ENCODE measurements at regions not wholly inside any gene's neighbourhood (a gene's known extent, or its start where the extent isn't known, plus 50 kb on each side); places are given as distances from the start of the nearest gene placed in this dataset.

DNA sequence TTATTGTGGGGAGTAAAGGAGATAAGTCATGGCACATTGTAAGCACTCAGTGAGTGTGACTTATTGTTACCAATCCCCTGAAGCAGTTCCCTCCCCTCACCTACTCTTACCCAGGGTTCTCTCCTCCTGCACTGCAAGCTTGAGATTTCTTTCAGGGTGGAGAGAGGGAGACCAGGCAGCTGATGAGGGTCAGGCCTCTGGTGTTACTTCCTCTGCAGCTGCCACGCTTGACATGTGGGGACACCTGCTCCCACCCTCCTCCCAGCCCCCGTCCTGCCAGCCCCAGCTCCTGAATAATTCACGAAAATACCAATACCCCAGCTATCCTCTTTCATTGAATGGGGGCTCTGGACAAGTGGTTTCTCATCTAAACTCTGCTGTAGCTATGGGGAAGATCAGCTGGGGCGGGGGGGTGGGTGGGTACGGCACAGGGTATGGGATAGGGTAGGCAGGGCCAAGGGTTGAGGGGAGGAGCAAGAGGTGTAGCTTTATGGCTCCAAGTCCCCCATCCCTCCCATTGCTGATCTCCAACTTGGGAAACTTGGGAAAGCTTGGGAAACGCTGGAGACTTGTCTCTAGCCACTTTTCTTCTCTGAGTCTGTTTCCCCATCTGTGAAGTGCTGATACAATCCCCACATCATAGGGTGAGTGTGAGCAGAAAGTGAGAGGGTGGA is 148.5 kb upstream of the PJA1 start:
- H3K4me1 ChIP-seq, result no peaks in the 10 kb centered on the region
- H3K27me3 ChIP-seq, result no peaks in the 10 kb centered on the region
- H3K27ac ChIP-seq, result no peak overlapping the region
- no peaks in the 10 kb centered on the region for H3K36me3 ChIP-seq
- peak in 1 of 2 donors; percentile 15 for DNase-seq
- ATAC-seq (ENCODE audit: low FRiP score in 2 of 2), result no peak
- WGBS, 2 donors, result 62 to 70% methylated on average over 6 of the region's 6 CpGs
- no peaks in the 10 kb centered on the region for H3K9me3 ChIP-seq
- TF ChIP-seq, protein P1, sequence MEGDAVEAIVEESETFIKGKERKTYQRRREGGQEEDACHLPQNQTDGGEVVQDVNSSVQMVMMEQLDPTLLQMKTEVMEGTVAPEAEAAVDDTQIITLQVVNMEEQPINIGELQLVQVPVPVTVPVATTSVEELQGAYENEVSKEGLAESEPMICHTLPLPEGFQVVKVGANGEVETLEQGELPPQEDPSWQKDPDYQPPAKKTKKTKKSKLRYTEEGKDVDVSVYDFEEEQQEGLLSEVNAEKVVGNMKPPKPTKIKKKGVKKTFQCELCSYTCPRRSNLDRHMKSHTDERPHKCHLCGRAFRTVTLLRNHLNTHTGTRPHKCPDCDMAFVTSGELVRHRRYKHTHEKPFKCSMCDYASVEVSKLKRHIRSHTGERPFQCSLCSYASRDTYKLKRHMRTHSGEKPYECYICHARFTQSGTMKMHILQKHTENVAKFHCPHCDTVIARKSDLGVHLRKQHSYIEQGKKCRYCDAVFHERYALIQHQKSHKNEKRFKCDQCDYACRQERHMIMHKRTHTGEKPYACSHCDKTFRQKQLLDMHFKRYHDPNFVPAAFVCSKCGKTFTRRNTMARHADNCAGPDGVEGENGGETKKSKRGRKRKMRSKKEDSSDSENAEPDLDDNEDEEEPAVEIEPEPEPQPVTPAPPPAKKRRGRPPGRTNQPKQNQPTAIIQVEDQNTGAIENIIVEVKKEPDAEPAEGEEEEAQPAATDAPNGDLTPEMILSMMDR (IDR thresholded peaks at IDR 0.05), result no peak
- TF ChIP-seq POLR2A (IDR thresholded peaks at IDR 0.05) (no peak), EP300 (IDR thresholded peaks at IDR 0.05) (no peak), POLR2AphosphoS5 (IDR thresholded peaks at IDR 0.05) (no peak)
- H3K4me3 ChIP-seq, result no peak overlapping the region

DNA sequence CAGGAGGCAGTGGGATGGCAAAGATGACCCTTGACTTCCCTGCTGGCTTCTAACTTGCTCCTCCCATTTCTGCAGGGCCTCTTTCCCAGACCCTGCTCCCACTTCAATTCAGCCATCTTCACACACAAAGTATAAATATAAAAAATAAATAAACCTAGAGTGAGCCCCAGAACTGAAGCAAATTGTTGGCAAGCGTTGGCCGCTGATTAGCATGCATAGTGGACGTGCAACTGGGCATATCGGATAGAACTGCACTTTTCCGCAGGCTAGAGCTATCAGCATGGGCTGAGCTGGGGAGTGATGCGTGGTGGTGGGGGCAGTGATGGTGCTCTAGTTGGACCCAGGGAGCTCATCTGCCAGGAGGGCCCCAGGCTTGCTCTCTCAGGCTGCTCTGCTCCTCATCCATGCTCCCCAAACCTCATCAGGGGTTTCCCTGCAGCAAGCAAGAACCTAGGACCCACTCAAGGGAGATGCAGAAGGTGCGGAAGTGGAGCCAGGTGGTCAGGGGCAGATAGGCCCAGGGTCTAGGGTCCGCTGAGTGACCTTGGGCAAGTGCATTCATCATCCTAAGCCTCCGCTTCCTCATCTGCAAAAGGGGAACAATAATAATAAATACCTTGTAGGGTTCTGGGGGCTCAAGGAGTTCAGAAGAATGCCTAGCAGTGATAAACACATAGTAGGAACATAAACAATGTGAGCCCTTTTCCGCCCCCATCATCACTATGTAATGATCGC is 146.8 kb upstream of the PJA1 start:
- H3K27ac ChIP-seq, result no peak overlapping the region
- 83 to 84% methylated on average over 7 to 11 of the region's 11 CpGs for WGBS, 2 donors
- H3K4me1 ChIP-seq, result no peaks in the 10 kb centered on the region
- no peak for ATAC-seq (ENCODE audit: low FRiP score in 2 of 2)
- H3K9me3 ChIP-seq, result no peaks in the 10 kb centered on the region
- H3K27me3 ChIP-seq, result peaks cover 0 to 1% (median 0%) of the 10 kb centered on the region in 4 donors
- H3K36me3 ChIP-seq, result no peaks in the 10 kb centered on the region
- H3K4me3 ChIP-seq, result no peak overlapping the region
- peak in 1 of 2 donors; percentile 6 for DNase-seq
- no peak for TF ChIP-seq EP300 (IDR thresholded peaks at IDR 0.05)
- TF ChIP-seq, protein P1 (IDR thresholded peaks at IDR 0.05), result no peak
- TF ChIP-seq POLR2AphosphoS5 (IDR thresholded peaks at IDR 0.05), result no peak
- no peak for TF ChIP-seq POLR2A (IDR thresholded peaks at IDR 0.05)

- ATAC-seq (ENCODE audit: low FRiP score in 2 of 2), result no peak
- Histone ChIP-seq H3K27ac (no peak overlapping the region), H3K9me3 (no peaks in the 10 kb centered on the region), H3K27me3 (peaks cover 0 to 6% (median under 1%) of the 10 kb centered on the region in 4 donors), H3K4me3 (no peak overlapping the region), H3K4me1 (no peaks in the 10 kb centered on the region), H3K36me3 (no peaks in the 10 kb centered on the region)
- 72 to 76% methylated on average over 3 to 7 of the region's 7 CpGs for WGBS, 2 donors
- TF ChIP-seq POLR2A (IDR thresholded peaks at IDR 0.05) (no peak), POLR2AphosphoS5 (IDR thresholded peaks at IDR 0.05) (no peak), EP300 (IDR thresholded peaks at IDR 0.05) (no peak)
- TF ChIP-seq, protein P1 (IDR thresholded peaks at IDR 0.05), result no peak
- DNase-seq, result peak in 1 of 2 donors; percentile 34
These were observed 144.0 kb upstream of the PJA1 start for GRCh38 chrX:69309074-69309792.

DNA sequence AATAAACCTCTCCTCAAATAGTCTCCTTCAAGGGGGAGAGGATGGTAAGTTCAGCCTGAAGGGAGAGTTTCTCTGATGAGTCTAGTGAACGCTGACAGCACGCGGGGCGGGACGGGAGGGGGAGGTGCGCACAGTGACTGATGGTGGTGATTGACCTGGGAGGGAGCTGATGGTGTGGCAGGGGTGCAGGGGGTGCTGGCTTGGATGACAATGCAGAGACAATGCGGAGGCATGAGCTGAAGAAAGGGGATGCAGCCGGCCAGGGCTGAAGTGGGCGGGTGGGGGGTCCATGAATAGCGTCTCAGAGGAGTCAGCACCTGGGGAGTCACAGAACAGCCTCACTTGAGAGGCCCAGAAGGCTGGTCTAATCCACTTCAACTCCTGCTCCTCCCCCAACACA is 142.5 kb upstream of the PJA1 start:
- H3K4me3 ChIP-seq, result no peak overlapping the region
- H3K27ac ChIP-seq, result no peak overlapping the region
- 67 to 70% methylated on average over 8 to 10 of the region's 10 CpGs for WGBS, 2 donors
- no peaks in the 10 kb centered on the region for H3K9me3 ChIP-seq
- no peak for TF ChIP-seq POLR2AphosphoS5 (IDR thresholded peaks at IDR 0.05)
- DNase-seq, result no peak
- no peaks in the 10 kb centered on the region for H3K36me3 ChIP-seq
- no peak for ATAC-seq (ENCODE audit: low FRiP score in 2 of 2)
- no peaks in the 10 kb centered on the region for H3K4me1 ChIP-seq
- peaks cover 0 to 6% (median under 1%) of the 10 kb centered on the region in 4 donors for H3K27me3 ChIP-seq

DNA sequence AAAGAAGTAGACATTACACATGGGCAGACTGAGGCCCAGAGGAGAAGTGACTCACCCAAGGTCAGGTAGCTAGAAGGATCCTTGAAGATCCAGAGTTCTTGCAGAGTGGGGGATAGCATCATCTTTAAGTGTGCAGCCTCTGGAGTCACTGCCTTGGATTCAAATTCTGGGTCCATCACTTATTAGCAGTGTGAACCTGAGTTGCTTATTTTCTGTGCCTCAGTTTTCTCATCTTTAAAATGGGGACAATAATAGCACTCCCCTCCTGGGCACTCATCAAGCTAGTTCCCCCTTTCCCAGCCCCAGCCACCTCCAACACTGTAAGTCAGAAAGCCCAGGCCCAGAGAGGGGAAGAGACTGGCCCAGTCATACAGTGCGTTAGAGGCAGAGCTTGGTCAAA is 141.8 kb upstream of the PJA1 start:
- H3K9me3 ChIP-seq, result no peaks in the 10 kb centered on the region
- H3K4me3 ChIP-seq, result no peak overlapping the region
- no peaks in the 10 kb centered on the region for H3K4me1 ChIP-seq
- no peak for ATAC-seq (ENCODE audit: low FRiP score in 2 of 2)
- WGBS, 2 donors, result 63% methylated on average over 1 of the region's 1 CpG; no CpG with 5 or more reads in 1 of the 2 donors
- peaks cover 0 to 6% (median under 1%) of the 10 kb centered on the region in 4 donors for H3K27me3 ChIP-seq
- TF ChIP-seq EP300 (IDR thresholded peaks at IDR 0.05), result no peak
- TF ChIP-seq, protein P1 (IDR thresholded peaks at IDR 0.05), result no peak
- no peak for TF ChIP-seq POLR2A (IDR thresholded peaks at IDR 0.05)
- TF ChIP-seq POLR2AphosphoS5 (IDR thresholded peaks at IDR 0.05), result no peak
- H3K27ac ChIP-seq, result no peak overlapping the region
- no peaks in the 10 kb centered on the region for H3K36me3 ChIP-seq
- no peak for DNase-seq

Measured in upper lobe of left lung (tissue), 6 donors.